HepG2 (cell line): ENCODE measurements at regions not wholly inside any gene's neighbourhood (a gene's known extent, or its start where the extent isn't known, plus 50 kb on each side); places are given as distances from the start of the nearest gene placed in this dataset.

Experiments
- ATAC-seq: fragments of 200-7000 bp; cut with Tn5 transposase; 3 replicates; pipeline ENCODE4 v1.9.1; 2020; ENCODE audit warnings: mild to moderate bottlenecking, moderate library complexity
- BruUV-seq: library from RNA; stranded (reverse); fragments of 400-500 nt; replicated peaks from 2 replicates; lab custom pipeline; 2021; lab: Mats Ljungman, UMichigan
- CTCF ChIA-PET: fragments of 300-600 bp; formaldehyde crosslinking; extraction: SDS; loops from one replicate; lab custom pipeline; 2021; ENCODE audit warnings: low total read pairs, inconsistent platforms, low intra/inter-chr PET ratio; lab: Yijun Ruan, JAX
- POLR2A ChIA-PET: fragments of 350-600 bp; sonication (Branson Sonifier 250); formaldehyde crosslinking; loops from one replicate; lab custom pipeline; 2020; ENCODE audit warnings: antibody characterized with exemption, inconsistent platforms; lab: Yijun Ruan, JAX
- DNase-seq: peaks from one replicate; pipeline ENCODE4 v3.0.0-alpha.2; 2015; ENCODE audit warnings: low spot score
- FAIRE-seq: peaks from 3 replicates; lab custom pipeline; 2011; peaks lifted over from hg19 to GRCh38; lab: Jason Lieb, UNC
- H2AFZ ChIP-seq: one replicate; pipeline ENCODE4 v1.6.1; 2011; ENCODE audit warnings: low read length, inconsistent platforms
- H3K27ac ChIP-seq: fragments of 300-600 bp; 3 replicates; pipeline ENCODE4 v1.8.0; 2011; ENCODE audit warnings: mixed run types, mild to moderate bottlenecking, mixed read lengths, low read length, inconsistent platforms; ENCODE audit not compliant: insufficient read depth; ENCODE audit errors: extremely low read length
- H3K27me3 ChIP-seq, 2 experiments: fragments of 200-600 bp in 1 of 2; 2 replicates in 1 of 2; 3 replicates in 1 of 2; pipeline versions ENCODE4 v1.6.0 to v1.8.0; 2011; ENCODE audit warnings: low read length in 2 of 2, mild to moderate bottlenecking in 2 of 2, moderate library complexity in 2 of 2, inconsistent platforms in 1 of 2; ENCODE audit not compliant: insufficient read depth in 2 of 2, control insufficient read depth in 1 of 2
- H3K36me3 ChIP-seq, 2 experiments: fragments of 200-600 bp in 1 of 2; replicated peaks in 1 of 2; 2 replicates in 1 of 2; 3 replicates in 1 of 2; pipeline versions ENCODE4 v1.5.1 to v1.8.0; 2011; ENCODE audit warnings: low read length in 2 of 2, inconsistent platforms in 1 of 2; ENCODE audit not compliant: insufficient read depth in 2 of 2, control insufficient read depth in 1 of 2
- H3K4me1 ChIP-seq: 2 replicates; pipeline ENCODE4 v1.5.1; 2012; ENCODE audit warnings: low read length, inconsistent platforms; ENCODE audit not compliant: insufficient read depth
- H3K4me2 ChIP-seq: 2 replicates; pipeline ENCODE4 v1.6.0; 2011; ENCODE audit warnings: low read depth, low read length, inconsistent platforms
- H3K4me3 ChIP-seq, 3 experiments: fragments of 200-600 bp in 1 of 3; sonication (generic), shearing (Covaris generic) in 1 of 3; replicated peaks in 1 of 3; 2 replicates each; pipeline ENCODE4 v1.5.1; 2011 to 2016; ENCODE audit warnings: low read length in 3 of 3, inconsistent platforms in 2 of 3, low read depth in 2 of 3, mild to moderate bottlenecking in 2 of 3, control low read depth in 1 of 3, mixed read lengths in 1 of 3; ENCODE audit not compliant: insufficient read depth in 1 of 3
- H3K79me2 ChIP-seq: one replicate; pipeline ENCODE4 v1.6.1; 2011; ENCODE audit warnings: low read length, inconsistent platforms; ENCODE audit not compliant: insufficient read depth
- H3K9ac ChIP-seq: 2 replicates; pipeline ENCODE4 v1.6.0; 2011; ENCODE audit warnings: mild to moderate bottlenecking, low read depth, low read length, inconsistent platforms; ENCODE audit not compliant: insufficient read depth
- H3K9me3 ChIP-seq: 2 replicates; pipeline ENCODE4 v1.5.1; 2012; ENCODE audit warnings: mild to moderate bottlenecking, low read length
- H4K20me1 ChIP-seq: 2 replicates; pipeline ENCODE4 v1.6.0; 2011; ENCODE audit warnings: inconsistent platforms, mild to moderate bottlenecking, low read length, moderate library complexity; ENCODE audit not compliant: insufficient read depth
- FOXK1 ChIP-seq: sonication (generic); formaldehyde crosslinking; IDR thresholded peaks from 2 replicates; pipeline ENCODE4 v1.4.0; 2020; ENCODE audit warnings: low read depth, missing genetic modification reagents, borderline replicate concordance
- GTF3A ChIP-seq: sonication (generic); formaldehyde crosslinking; conservative IDR thresholded peaks from 2 replicates; pipeline ENCODE4 v1.4.0; 2020; ENCODE audit warnings: mild to moderate bottlenecking, missing genetic modification reagents
- HNF4A ChIP-seq: sonication (generic); formaldehyde crosslinking; IDR thresholded peaks from 2 replicates; pipeline ENCODE4 v1.4.0; 2020; ENCODE audit warnings: missing genetic modification reagents
- MLLT10 ChIP-seq: sonication (generic); formaldehyde crosslinking; IDR thresholded peaks from 2 replicates; pipeline ENCODE4 v1.4.0; 2020; ENCODE audit warnings: missing genetic modification reagents
- MYNN ChIP-seq: sonication (generic); formaldehyde crosslinking; IDR thresholded peaks from 2 replicates; pipeline ENCODE4 v1.4.0; 2020; ENCODE audit warnings: mild to moderate bottlenecking, low read depth, missing genetic modification reagents
- NONO ChIP-seq, 2 experiments: fragments of 450-650 bp in 1 of 2; sonication (generic) in 1 of 2; formaldehyde crosslinking in 1 of 2; IDR thresholded peaks in 1 of 2; conservative IDR thresholded peaks in 1 of 2; 2 replicates each; pipeline versions ENCODE4 v1.6.1 to v1.8.0; 2017 to 2022; ENCODE audit warnings: mild to moderate bottlenecking in 1 of 2, missing genetic modification reagents in 1 of 2, moderate library complexity in 1 of 2
- RFX3 ChIP-seq: IDR thresholded peaks from 2 replicates; pipeline ENCODE4 v1.6.1; 2016; ENCODE audit warnings: missing biosample characterization, missing genetic modification reagents
- WIZ ChIP-seq: sonication (generic); formaldehyde crosslinking; IDR thresholded peaks from 2 replicates; pipeline ENCODE4 v1.5.1; 2020; ENCODE audit warnings: mild to moderate bottlenecking, missing genetic modification reagents
- ZNF24 ChIP-seq: fragments of 450-650 bp; IDR thresholded peaks from 2 replicates; pipeline ENCODE4 v1.6.1; 2017; ENCODE audit warnings: antibody characterized with exemption, mild to moderate bottlenecking
- ZNF343 ChIP-seq: sonication (generic); formaldehyde crosslinking; IDR thresholded peaks from 2 replicates; pipeline ENCODE4 v1.4.0; 2020; ENCODE audit warnings: mild to moderate bottlenecking, missing genetic modification reagents
- ZNF501 ChIP-seq: sonication (generic); formaldehyde crosslinking; IDR thresholded peaks from 2 replicates; pipeline ENCODE4 v1.5.1; 2020; ENCODE audit warnings: mild to moderate bottlenecking, moderate library complexity, missing genetic modification reagents
- ZNF747 ChIP-seq: sonication (generic); formaldehyde crosslinking; IDR thresholded peaks from 2 replicates; pipeline ENCODE4 v1.8.1; 2023; ENCODE audit warnings: missing genetic modification reagents, mild to moderate bottlenecking, borderline replicate concordance
- ZNF766 ChIP-seq: sonication (generic); formaldehyde crosslinking; IDR thresholded peaks from 2 replicates; pipeline ENCODE4 v1.5.0; 2020; ENCODE audit warnings: missing genetic modification reagents, borderline replicate concordance
- WGBS: methylation state at CpG from one replicate; pipeline ENCODE4 v1.1.6; 2017; ENCODE audit warnings: low lambda C conversion rate; 5-methylcytosine and 5-hydroxymethylcytosine counted together
- in situ Hi-C: cut with HindIII; loops from 2 replicates; pipeline ENCODE4 v1.10.0; 2017; ENCODE audit warnings: low pct_unique_long_range_greater_than_20kb; ENCODE audit not compliant: extremely low pct_ligation_motif_present
- intact Hi-C: fragments of 100-400 bp; cut with micrococcal nuclease; formaldehyde crosslinking; loops from one replicate; pipeline ENCODE4 v1.10.0; 2022; ENCODE audit not compliant: unreplicated experiment
- TF ChIP-seq, protein P1 (sequence below): sonication (generic); formaldehyde crosslinking; IDR thresholded peaks from 2 replicates; pipeline ENCODE4 v1.5.0; 2020; ENCODE audit warnings: missing genetic modification reagents
- TF ChIP-seq, protein P2 (sequence below): sonication (generic); formaldehyde crosslinking; IDR thresholded peaks from 2 replicates; pipeline ENCODE4 v1.8.0; 2023; ENCODE audit warnings: mild to moderate bottlenecking, missing genetic modification reagents

DNA sequence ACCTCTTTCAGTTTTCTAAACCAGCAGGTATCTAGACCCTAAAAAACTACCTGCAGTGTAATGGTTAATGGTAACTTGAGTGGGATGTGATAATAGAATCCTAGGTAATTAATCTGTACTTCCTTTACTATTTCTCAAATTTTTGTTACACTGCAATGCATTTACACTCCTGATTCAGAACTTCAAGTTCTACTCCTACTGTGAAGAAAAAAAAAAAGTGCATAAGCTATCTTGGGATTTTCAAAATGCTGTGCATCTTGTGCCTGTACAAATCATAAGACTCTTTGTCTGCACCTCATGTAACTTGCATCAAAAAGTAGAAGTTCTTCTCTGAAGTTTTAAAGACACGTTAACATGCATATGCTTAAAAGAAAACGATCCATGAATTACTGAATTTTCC lies 554.1 kb downstream of the CETN3 start:
- no peak for ATAC-seq
- Histone ChIP-seq H3K4me2 (no peak overlapping the region), H3K27me3 (no peaks in the 10 kb centered on the region), H3K9me3 (peaks cover 15% of the 10 kb centered on the region), H4K20me1 (no peaks in the 10 kb centered on the region), H2AFZ (no peak overlapping the region), H3K9ac (no peak overlapping the region), H3K4me3 (no peak overlapping the region), H3K79me2 (no peaks in the 10 kb centered on the region), H3K36me3 (no peaks in the 10 kb centered on the region), H3K27ac (no peak overlapping the region), H3K4me1 (no peaks in the 10 kb centered on the region)
- intact Hi-C loops (no loop called here), in situ Hi-C loops (no loop called here)
- 0% methylated on average over 2 of the region's 2 CpGs for WGBS
- FAIRE-seq = no peak
- TF ChIP-seq ZNF766 (no peak), ZNF343 (CRISPR knock-in tag) (no peak), RFX3 (CRISPR knock-in tag) (no peak), MLLT10 (CRISPR knock-in tag) (no peak), ZNF747 (CRISPR knock-in tag) (no peak), ZNF501 (no peak), ZNF24 (no peak), GTF3A (CRISPR knock-in tag) (no peak), HNF4A (CRISPR knock-in tag) (no peak), NONO (IDR thresholded peaks at IDR 0.05) (no peak), NONO (CRISPR knock-in tag; conservative IDR thresholded peaks at IDR 0.05) (no peak), MYNN (CRISPR knock-in tag) (no peak), FOXK1 (CRISPR knock-in tag) (no peak), WIZ (CRISPR knock-in tag) (no peak)
- TF ChIP-seq, protein P1, sequence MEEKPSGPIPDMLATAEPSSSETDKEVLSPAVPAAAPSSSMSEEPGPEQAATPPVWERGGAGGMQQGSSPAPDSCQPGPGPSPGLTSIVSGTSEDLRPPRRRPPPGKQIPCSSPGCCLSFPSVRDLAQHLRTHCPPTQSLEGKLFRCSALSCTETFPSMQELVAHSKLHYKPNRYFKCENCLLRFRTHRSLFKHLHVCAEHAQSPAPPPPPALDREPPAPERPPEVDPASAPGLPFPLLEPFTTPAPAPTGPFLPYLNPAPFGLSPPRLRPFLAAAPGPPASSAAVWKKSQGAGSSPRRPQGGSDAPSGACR (CRISPR knock-in tag) = no peak
- TF ChIP-seq, protein P2, sequence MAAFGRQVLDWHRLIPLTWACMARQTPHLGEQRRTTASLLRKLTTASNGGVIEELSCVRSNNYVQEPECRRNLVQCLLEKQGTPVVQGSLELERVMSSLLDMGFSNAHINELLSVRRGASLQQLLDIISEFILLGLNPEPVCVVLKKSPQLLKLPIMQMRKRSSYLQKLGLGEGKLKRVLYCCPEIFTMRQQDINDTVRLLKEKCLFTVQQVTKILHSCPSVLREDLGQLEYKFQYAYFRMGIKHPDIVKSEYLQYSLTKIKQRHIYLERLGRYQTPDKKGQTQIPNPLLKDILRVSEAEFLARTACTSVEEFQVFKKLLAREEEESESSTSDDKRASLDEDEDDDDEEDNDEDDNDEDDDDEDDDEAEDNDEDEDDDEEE = no peak
- DNase-seq = no peak
- no TSS peak for BruUV-seq
- POLR2A ChIA-PET = no interaction called here
- CTCF ChIA-PET = no interaction called here
